Glomerular endothelial cell (primary cell): ENCODE measurements at regions not wholly inside any gene's neighbourhood (a gene's known extent, or its start where the extent isn't known, plus 50 kb on each side); places are given as distances from the start of the nearest gene placed in this dataset.
"Not testable (repeated sequence)": the region's sequence is repeated elsewhere in the genome, so short reads cannot be mapped to it uniquely, and the experiment has no call there.

Source experiments
- DNase-seq: peaks from one replicate; pipeline ENCODE4 v3.0.0-alpha.2; 2011; ENCODE audit warnings: low read depth, low spot score; ENCODE audit errors: extremely low read depth

GRCh38 chr6:152811785-152812184 is 61.2 kb downstream of the VIP start:
- DNase-seq = no peak

DNA sequence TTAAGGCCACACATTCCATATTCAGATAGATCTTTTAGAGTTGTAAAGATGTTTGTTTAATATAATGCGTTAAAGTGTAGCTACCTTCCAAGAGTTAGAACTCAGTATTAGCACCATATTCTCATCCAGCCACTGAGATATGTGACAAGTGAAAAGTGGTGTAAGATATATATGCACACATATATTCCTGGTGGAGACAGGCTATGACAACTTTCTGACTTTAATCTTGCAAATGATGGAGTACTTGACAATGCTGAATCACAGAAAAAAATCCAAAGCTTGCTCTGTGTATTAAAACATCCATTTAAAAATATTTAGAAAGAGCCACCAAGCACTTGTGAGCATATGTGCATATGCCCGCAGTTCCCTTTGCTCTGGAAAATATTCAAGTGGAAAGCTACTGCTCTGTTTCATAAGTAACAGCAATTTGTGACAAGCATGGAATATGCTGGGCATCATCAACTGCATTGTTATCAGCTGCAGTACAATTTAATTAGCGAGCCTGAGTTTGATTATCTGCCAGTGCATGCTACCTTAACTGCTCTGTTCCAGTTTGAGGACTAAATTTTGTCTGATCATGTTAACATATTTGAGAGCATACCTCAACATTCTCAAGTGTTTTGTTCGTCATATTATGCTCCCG is 64.8 kb downstream of the VIP start:
- no peak for DNase-seq

GRCh38 chr6:152816055-152816454 is 65.5 kb downstream of the VIP start:
- DNase-seq = no peak

DNA sequence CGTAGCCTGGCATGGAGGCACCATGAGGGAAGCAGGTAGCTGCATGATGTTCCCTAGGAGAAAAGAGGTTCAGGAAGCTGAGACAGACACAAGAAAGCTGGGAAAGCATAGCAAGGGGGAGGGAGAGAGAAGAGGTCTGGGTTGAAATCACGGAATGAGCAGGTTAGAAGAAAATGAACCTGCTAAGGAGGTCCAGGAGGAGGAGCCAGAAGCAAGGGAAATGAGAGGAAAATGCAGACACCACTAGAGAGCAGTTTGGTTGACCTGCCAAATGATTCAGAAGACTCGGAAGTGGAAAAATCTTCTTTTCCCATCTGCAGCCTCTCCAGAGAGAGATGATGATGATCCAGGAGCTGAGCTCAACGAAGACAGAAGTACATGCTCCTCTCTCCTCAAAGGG is 70.9 kb downstream of the VIP start:
- DNase-seq = no peak

DNA sequence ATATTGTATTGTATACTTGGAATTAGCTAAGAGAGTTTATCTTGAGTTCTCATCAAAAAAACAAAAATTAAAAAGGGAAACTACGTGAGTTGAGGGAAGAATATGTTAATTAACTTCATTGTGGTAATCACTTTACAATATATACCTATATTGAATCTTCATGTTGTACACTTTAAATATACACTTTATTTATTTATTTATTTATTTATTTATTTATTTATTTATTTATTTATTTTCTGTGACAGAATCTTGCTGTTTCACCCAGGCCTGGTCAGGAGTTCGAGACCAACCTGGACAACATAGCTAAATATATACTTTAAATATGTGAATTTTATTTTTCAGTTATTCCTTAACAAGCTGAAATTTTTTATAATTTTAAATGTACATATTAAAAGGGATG is 74.1 kb downstream of the VIP start:
- DNase-seq = no peak

GRCh38 chr6:152828431-152828830 is 77.8 kb downstream of the VIP start:
- DNase-seq = no peak

DNA sequence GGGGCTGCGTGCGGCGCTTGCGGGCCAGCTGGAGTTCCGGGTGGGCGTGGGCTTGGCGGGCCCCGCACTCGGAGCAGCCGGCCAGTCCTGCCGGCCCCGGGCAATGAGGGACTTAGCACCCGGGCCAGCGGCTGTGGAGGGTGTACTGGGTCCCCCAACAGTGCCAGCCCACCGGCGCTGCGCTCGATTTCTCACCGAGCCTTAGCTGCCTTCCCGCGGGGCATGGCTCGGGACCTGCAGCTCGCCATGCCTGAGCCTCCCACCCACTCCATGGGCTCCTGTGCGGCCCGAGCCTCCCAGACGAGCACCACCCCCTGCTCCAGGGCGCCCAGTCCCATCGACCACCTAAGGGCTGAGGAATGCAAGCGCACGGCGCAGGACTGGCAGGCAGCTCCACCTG is 83.8 kb downstream of the VIP start:
- DNase-seq = not testable (repeated sequence)

GRCh38 chr6:152836523-152836922 is 85.9 kb downstream of the VIP start:
- no peak for DNase-seq

GRCh38 chr6:152845421-152845820 is 94.8 kb downstream of the VIP start:
- DNase-seq = no peak

DNA sequence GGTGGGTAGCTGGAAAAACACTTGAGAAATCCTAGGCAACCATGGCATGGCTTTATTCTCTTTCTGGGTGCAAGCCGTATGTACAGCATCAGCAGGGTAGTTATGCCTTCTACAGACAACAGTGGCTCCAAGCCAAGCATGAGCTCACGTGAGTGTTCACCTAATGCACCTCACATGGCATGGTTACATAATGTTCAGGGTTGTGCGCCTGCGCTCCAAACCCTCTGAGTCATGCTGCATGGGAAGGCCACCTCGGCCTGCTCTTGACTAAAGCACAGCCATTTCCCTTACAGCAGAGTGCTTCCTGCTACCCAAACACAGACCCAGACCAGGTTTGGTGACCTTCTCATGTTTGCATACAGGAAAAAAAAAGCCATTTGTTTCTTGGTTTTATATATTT is 96.2 kb downstream of the VIP start:
- no peak for DNase-seq

GRCh38 chr6:152848919-152849318 is 98.3 kb downstream of the VIP start:
- DNase-seq = no peak

GRCh38 chr6:152854086-152854795 is 103.6 kb downstream of the VIP start:
- DNase-seq = no peak

- DNase-seq = no peak
These were observed 107.5 kb downstream of the VIP start for GRCh38 chr6:152858141-152858540.

GRCh38 chr6:152859225-152859624 is 108.6 kb downstream of the VIP start:
- DNase-seq = no peak

- peak; percentile 62 for DNase-seq
These were observed 113.2 kb downstream of the VIP start for GRCh38 chr6:152863618-152864326.

DNA sequence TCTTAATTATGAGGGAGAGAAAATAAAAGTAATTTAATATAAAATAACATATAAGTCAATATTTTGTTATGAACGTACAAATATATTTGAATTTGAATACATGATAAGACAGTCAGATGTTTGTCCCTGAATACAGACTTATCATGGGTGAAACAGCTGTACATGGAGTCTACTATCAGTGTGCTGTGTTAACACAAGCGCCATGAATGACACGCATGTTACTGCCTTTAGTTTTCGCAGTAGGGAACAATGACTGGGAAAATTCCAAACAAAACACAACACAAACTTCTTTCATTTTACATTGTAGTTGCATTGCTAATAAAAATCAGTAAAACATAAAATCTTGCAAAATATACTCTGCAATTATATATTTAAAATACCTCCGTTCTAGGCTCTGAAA is 108.6 kb downstream of the FBXO5 start:
- DNase-seq = no peak

GRCh38 chr6:152874846-152875568 is 107.8 kb downstream of the FBXO5 start:
- DNase-seq = no peak

DNA sequence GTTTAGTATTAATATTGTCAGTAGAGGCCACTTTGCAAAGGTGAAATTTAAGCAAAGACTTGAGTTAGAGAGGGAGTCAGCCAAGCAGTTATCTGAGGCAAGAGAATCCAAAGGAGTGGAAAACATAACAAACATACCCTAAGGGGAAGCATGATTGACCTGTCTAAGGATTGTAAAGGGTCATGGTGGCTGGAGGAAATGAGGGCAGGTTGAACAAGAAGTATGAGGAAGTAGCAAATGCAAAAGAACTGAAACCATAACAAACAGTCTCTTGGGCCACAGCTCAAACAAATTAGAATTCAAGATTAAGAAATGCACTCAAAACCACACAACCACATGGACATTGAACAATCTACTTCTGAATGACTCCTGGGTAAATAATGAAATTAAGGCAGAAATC is 103.2 kb downstream of the FBXO5 start:
- DNase-seq = no peak

GRCh38 chr6:152893187-152893586 is 89.7 kb downstream of the FBXO5 start:
- DNase-seq = no peak

- no peak for DNase-seq
These were observed 85.9 kb downstream of the FBXO5 start for GRCh38 chr6:152896923-152897322.

GRCh38 chr6:152897807-152898399 is 84.9 kb downstream of the FBXO5 start:
- peak; percentile 10 for DNase-seq
